NCI-H2081 (cell line): ENCODE measurements at regions not wholly inside any gene's neighbourhood (a gene's known extent, or its start where the extent isn't known, plus 50 kb on each side); places are given as distances from the start of the nearest gene placed in this dataset.
"Not testable (repeated sequence)": the region's sequence is repeated elsewhere in the genome, so short reads cannot be mapped to it uniquely, and the experiment has no call there.

Experiments
- DNase-seq, 2 experiments: peaks; one replicate each; lab custom pipeline; 2025; lab: John Stamatoyannopoulos, UW

DNA sequence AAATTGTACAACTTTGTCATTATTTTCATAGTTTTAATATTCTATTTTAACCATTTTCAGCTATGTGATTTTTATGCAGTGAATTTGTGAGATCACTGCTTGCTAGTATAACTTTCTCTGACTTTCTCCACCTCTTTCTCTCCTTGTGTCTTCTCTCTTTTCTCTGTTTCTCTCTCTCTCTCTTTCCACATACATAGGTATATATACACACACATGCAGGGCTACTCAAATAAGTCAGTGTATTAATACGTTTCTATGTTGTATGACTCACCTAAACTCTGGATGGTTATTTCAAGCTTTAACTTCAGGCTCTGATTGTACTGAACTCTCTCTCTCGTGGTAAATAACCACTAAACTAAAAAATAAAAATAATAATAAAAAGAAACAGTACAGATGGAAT lies 1389.3 kb upstream of the ALCAM start:
- DNase-seq, result no peak

- no peak for DNase-seq
Observed at GRCh38 chr3:103991461-103992115, 1375.1 kb upstream of the ALCAM start.

GRCh38 chr3:103992469-103992868 lies 1374.2 kb upstream of the ALCAM start:
- DNase-seq, result no peak

DNA sequence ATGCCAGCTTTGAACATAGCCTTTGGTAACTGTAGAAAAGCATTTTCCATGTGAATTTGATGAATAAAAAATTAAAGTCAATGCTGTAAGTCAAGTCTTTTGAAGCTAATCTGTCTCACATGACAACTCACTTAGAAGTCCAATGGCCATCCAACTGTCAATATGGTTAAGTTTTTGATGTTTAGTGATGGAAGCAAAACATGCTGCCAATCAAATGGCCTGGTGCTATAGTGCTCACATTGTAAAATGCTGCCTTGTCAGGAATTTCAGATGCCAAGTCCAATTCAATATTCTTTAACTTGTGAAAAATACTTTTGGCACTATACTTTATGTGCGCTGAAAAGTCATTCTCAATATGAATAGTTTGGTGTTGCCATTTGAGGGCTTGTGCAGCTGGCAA lies 1361.8 kb upstream of the ALCAM start:
- DNase-seq, result no peak

- DNase-seq, result no peak
Observed at GRCh38 chr3:104005815-104006214, 1360.9 kb upstream of the ALCAM start.

DNA sequence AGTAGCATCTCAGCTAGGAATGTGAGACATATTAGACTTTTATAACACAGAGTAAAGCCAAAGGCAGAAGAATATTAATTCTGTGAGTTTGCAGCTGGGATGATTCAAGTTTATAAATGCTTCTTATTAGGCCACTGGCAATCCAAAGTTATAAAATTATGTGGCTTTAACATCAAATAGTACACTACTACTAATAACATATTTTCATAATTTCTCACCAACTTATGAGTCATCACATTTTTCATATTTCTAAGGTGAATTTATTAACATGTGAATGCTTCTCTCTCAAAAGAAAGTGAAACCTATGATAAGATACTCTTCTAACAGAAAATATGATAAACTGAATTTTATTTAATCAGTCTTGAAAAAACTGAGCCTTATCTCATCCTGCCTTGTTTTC lies 1348.2 kb upstream of the ALCAM start:
- DNase-seq, result no peak

DNA sequence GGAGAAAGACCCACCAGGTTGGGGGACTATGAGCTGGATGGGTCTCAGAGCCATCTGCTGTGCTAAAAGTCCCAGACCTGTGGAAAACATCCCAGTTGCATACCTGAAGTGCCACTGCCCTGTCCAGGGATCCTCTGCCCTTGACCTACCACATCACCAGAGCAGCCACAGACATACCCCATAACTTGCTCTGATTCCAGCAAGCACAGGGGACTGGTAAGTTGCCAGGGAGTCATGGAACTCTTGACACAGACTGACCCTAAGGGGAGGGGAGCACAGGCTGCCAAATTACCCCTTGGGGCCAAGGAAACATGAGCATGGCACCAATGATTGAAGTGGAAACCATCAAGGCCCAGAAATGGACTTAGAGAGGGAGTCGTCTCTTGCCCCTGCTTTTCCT lies 1335.1 kb upstream of the ALCAM start:
- no peak for DNase-seq

- no peak for DNase-seq
Observed at GRCh38 chr3:104032283-104032682, 1334.4 kb upstream of the ALCAM start.

DNA sequence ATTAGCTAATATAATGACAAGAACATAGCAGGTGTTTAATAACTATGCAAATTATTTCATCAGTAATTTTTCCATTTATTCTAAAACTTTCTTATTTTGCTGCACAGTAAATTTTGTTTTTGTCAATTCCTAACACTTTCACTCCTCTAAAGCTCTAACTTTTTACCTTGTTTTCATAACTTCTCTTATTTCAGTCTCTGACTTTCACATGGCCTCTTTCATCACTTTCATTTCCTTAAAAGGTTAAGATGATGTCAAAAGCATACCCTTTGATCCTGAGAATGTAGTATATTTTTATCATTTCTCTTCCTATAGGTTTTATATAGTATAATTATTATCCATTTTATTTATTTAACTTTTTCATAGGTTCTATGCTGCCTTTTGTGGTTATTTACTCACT lies 1325.8 kb upstream of the ALCAM start:
- no peak for DNase-seq

DNA sequence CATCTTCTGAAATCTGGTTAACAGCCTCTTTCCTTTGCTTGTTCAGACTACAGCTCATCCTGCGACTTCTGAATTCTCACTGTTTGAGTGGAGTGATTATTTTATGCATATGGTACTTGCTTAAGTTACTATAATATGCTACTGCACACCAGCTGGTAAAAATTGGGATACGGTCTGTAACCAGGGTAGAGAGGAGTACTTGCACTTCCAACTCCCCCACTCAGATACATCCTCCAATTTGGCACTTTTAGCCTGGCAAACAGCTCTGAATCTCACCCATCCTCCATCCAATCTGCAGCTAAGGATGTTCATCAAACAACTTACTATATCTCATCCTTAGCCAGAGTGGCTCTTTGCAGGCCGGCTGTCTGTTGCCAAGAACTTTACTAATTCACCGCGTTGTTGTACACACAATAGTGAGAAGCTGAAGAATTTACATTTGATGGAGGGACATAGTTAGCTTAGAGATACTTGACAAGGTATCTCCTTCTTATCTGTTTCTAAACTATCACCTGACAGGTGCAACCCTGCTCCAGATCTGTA lies 1323.6 kb upstream of the ALCAM start:
- DNase-seq, result not testable (repeated sequence)

- DNase-seq, result no peak
Observed at GRCh38 chr3:104044002-104044401, 1322.7 kb upstream of the ALCAM start.

DNA sequence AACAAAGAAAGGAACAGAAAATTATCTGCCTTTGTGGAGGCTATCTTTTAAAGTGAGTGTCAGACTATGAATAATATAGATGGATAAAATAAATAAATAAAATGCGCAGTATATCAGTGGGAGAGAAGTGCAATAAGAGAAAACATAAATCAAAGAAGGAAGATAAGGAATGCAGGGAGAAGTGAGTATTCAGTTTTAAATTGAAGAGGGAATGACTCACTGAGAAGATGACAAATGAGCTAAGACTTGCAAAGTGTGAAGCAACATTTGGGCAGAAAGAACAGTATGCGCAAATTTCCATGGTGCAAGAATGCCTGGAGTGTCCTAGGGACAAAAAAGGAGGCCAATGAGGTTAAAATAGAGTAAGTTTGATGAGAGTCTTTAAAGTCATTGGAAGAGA lies 1300.1 kb upstream of the ALCAM start:
- DNase-seq, result no peak

- no peak for DNase-seq
Observed at GRCh38 chr3:104069114-104069513, 1297.6 kb upstream of the ALCAM start.

- no peak for DNase-seq
Observed at GRCh38 chr3:104070906-104071305, 1295.8 kb upstream of the ALCAM start.

DNA sequence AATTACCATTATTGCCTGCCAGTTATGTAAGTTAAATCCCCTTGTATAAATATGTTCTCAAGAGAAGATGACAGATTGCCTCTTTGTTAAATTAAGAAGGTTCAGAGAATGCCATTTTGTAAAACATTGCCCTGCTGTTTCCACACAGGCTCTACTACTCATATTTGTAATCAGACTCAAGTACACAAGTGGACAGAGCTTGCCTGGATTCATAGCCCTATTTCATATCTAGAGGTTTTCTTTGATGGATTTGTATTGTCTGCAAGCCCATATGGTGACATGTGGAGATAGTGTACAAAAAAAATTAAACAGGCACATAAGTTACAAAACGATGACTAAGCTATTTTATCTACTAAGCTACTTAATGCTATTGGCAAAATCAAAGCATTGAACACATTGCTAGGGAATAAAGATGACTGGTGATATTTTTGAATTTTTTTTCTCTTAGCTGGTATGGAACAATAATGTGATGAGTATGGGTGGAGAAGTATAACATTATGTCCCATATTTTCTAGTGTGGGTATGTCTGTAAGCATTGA lies 1286.6 kb upstream of the ALCAM start:
- DNase-seq, result no peak

DNA sequence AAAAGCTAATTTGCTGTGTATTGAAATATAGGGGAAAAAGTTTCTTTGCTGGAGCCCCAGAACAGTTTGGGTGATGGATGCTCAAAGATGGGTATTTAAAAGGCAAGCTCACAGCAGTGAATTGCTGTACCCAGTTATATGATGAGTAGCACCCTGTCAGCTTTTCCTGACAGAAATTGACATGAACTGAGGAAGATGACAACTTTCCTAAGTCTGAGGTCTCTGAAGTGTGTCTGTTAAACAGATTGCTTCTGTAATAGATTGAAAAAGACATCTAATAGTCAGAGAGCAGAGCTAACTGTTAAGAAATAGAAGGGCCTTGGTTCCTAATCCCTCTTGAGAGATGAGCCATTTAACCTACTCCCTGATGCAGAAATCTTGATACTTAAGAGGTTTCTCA lies 1278.0 kb upstream of the ALCAM start:
- no peak for DNase-seq

DNA sequence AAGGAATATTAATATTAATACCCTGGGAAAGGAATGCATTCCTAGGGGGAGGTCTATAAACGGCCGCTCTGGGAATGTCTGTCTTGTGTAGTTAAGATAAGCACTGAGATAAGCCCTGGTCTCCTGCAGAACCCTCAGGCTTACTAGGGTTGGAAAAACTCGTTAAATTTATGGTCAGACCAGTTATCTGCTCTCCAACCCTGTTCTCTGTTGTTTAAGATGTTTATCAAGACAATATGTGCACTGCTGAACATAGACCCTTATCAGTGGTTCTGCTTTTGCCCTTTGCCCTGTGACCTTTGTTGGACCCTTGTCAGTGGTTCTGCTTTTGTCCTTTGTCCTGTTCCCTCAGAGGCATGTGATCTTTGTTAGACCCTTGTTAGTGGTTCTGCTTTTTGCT lies 1276.7 kb upstream of the ALCAM start:
- DNase-seq, result not testable (repeated sequence)

DNA sequence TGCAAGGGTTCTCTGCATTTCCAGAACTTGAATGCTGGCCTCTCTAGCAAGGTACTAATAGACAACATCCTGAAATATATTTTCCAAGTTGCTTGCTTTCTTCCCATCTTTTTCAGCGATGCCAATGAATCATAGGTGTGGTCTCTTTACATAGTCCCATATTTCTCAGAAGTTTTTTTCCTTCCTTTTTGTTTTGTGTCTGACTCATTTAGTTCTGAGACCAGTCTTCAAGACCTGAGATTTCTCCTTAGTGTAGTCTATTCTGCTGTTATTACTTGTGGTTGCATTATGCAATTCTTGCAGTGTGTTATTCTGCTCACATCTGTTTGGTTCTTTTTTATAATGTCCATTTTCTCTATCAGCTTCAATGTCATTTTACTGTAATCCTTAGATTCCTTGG lies 1265.0 kb upstream of the ALCAM start:
- DNase-seq, result no peak

- peak; percentile 50 to 83 for DNase-seq
Observed at GRCh38 chr3:104102386-104102785, 1264.3 kb upstream of the ALCAM start.

DNA sequence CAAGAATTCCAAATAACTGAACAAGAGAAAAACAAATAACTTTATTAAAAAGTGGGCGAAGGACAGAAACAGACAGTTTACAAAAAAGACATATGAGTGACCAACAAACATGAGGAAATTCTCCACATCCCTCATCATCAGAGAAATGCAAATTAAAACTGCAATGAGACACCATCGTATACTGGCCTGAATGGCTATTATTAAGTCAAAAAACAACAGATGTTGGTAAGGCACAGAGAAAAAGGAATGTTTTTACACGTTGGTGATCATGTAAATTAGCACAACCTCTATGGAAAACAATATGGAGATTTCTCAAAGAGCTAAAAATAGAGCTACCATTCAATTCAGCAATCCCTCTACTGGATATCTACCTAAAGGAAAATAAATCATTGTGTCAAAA lies 1260.4 kb upstream of the ALCAM start:
- peak in 1 of 2 experiments; percentile 16 for DNase-seq

DNA sequence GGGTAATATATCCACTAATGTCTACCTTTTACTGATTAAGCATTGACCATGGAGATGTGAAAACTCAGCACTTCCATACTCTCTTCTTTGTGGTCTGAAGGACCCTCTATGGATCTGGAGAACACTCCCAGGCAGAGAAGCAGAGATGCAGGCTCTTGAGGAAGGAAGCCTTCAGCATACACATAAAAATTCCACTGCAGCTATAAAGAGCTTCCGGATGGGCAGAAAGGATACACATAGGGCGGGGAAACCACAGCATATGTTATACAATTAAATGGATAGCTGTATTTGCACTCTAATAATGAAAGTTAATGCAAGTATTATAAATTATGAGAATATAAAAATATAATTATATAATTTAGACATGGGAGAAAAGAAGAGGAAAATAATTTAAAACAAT lies 1258.2 kb upstream of the ALCAM start:
- DNase-seq, result no peak

- no peak for DNase-seq
Observed at GRCh38 chr3:104126463-104126862, 1240.2 kb upstream of the ALCAM start.

GRCh38 chr3:104126864-104127553 lies 1239.7 kb upstream of the ALCAM start:
- no peak for DNase-seq
